ENCODE measurements at regions not wholly inside any gene's neighbourhood (a gene's known extent, or its start where the extent isn't known, plus 50 kb on each side); places are given as distances from the start of the nearest gene placed in this dataset.

- TF ChIP-seq GLI4 (CRISPR knock-in tag; IDR thresholded peaks at IDR 0.05; ENCODE audit: borderline replicate concordance) = no peak
- no peak for TF ChIP-seq ZNF24 (IDR thresholded peaks at IDR 0.05)
- TF ChIP-seq TBP (CRISPR knock-in tag; IDR thresholded peaks at IDR 0.05) = no peak
- no peak for TF ChIP-seq ZNF354B (CRISPR knock-in tag; IDR thresholded peaks at IDR 0.05)
- TF ChIP-seq TCF7L2 (IDR thresholded peaks at IDR 0.05; ENCODE audit: low read depth, low read length) = no peak
- TF ChIP-seq MAFK (conservative IDR thresholded peaks at IDR 0.05 in 1 of 2, IDR thresholded peaks at IDR 0.05 in 1 of 2; ENCODE audit: low read length in 2 of 2) = no peak
- no peak for TF ChIP-seq CENPBD1 (CRISPR knock-in tag; IDR thresholded peaks at IDR 0.05; ENCODE audit: borderline replicate concordance, low read depth)
Measured at GRCh38 chr20:22699396-22699795, 115.0 kb upstream of the FOXA2 start.

All from HepG2 (cell line).